ENCODE measurements at regions not wholly inside any gene's neighbourhood (a gene's known extent, or its start where the extent isn't known, plus 50 kb on each side); places are given as distances from the start of the nearest gene placed in this dataset.

GRCh38 chr1:48048980-48049379, 51.8 kb upstream of the TRABD2B start:
- H3K4me2 ChIP-seq = no peak overlapping the region
- H3K4me1 ChIP-seq (replicated peaks; ENCODE audit: insufficient read depth) = no peaks in the 10 kb centered on the region
- no peak overlapping the region for H3K4me3 ChIP-seq
- CTCF ChIA-PET = no interaction called here
- H3K27me3 ChIP-seq (ENCODE audit: insufficient read depth, low read depth) = 0 out of 2 replicates have a peak, but pooled peaks cover 4% of the 10 kb centered on the region
- TF ChIP-seq CTCF (conservative IDR thresholded peaks at IDR 0.05) (no peak), EZH2 (IDR thresholded peaks at IDR 0.05; ENCODE audit: low read depth) (no peak)
- H3K9me3 ChIP-seq (ENCODE audit: insufficient read depth, low read depth) = no peaks in the 10 kb centered on the region
- H3K27ac ChIP-seq = no peak overlapping the region
- H2AFZ ChIP-seq = no peak overlapping the region
- no peaks in the 10 kb centered on the region for H3K9me2 ChIP-seq (ENCODE audit: insufficient read depth)
- H3F3A ChIP-seq (ENCODE audit: insufficient read depth, low read depth) = no peaks in the 10 kb centered on the region
- no TSS peak for BruUV-seq (replicated peaks)
- DNase-seq = no peak
- POLR2A ChIA-PET (ENCODE audit: unreplicated experiment) = no interaction called here
- no peaks in the 10 kb centered on the region for H4K20me1 ChIP-seq (ENCODE audit: insufficient read depth)
- H3K36me3 ChIP-seq (ENCODE audit: low read depth) = no peaks in the 10 kb centered on the region
- no peaks in the 10 kb centered on the region for H3K79me2 ChIP-seq (ENCODE audit: low read depth)
- intact Hi-C loops (cut with micrococcal nuclease; ENCODE audit: unreplicated experiment) = no loop called here

- intact Hi-C loops (cut with micrococcal nuclease; ENCODE audit: unreplicated experiment) = no loop called here
- Histone ChIP-seq H3K4me2 (no peak overlapping the region), H2AFZ (no peak overlapping the region), H3K36me3 (ENCODE audit: low read depth) (no peaks in the 10 kb centered on the region), H3K4me3 (no peak overlapping the region), H4K20me1 (ENCODE audit: insufficient read depth) (no peaks in the 10 kb centered on the region), H3K9me3 (ENCODE audit: insufficient read depth, low read depth) (no peaks in the 10 kb centered on the region), H3K4me1 (replicated peaks; ENCODE audit: insufficient read depth) (no peaks in the 10 kb centered on the region), H3K27me3 (ENCODE audit: insufficient read depth, low read depth) (0 out of 2 replicates have a peak, but pooled peaks cover 4% of the 10 kb centered on the region), H3F3A (ENCODE audit: insufficient read depth, low read depth) (no peaks in the 10 kb centered on the region), H3K79me2 (ENCODE audit: low read depth) (no peaks in the 10 kb centered on the region), H3K27ac (no peak overlapping the region), H3K9me2 (ENCODE audit: insufficient read depth) (no peaks in the 10 kb centered on the region)
- POLR2A ChIA-PET (ENCODE audit: unreplicated experiment) = no interaction called here
- BruUV-seq (replicated peaks) = no TSS peak
- CTCF ChIA-PET = no interaction called here
- DNase-seq = no peak
- no peak for TF ChIP-seq EZH2 (IDR thresholded peaks at IDR 0.05; ENCODE audit: low read depth)
- TF ChIP-seq CTCF (conservative IDR thresholded peaks at IDR 0.05) = no peak
These were observed 50.9 kb upstream of the TRABD2B start for GRCh38 chr1:48048064-48048463.

GRCh38 chr1:48047116-48047515, 49.9 kb upstream of the TRABD2B start:
- ChIA-PET POLR2A (ENCODE audit: unreplicated experiment) (no interaction called here), CTCF (no interaction called here)
- Histone ChIP-seq H3K27me3 (ENCODE audit: insufficient read depth, low read depth) (0 out of 2 replicates have a peak, but pooled peaks cover 4% of the 10 kb centered on the region), H3K36me3 (ENCODE audit: low read depth) (no peaks in the 10 kb centered on the region), H3K4me3 (no peak overlapping the region), H2AFZ (no peak overlapping the region), H3K4me2 (no peak overlapping the region), H3K4me1 (replicated peaks; ENCODE audit: insufficient read depth) (no peaks in the 10 kb centered on the region), H3K9me3 (ENCODE audit: insufficient read depth, low read depth) (no peaks in the 10 kb centered on the region), H3K9me2 (ENCODE audit: insufficient read depth) (no peaks in the 10 kb centered on the region), H3K79me2 (ENCODE audit: low read depth) (no peaks in the 10 kb centered on the region), H3K27ac (no peak overlapping the region), H3F3A (ENCODE audit: insufficient read depth, low read depth) (no peaks in the 10 kb centered on the region), H4K20me1 (ENCODE audit: insufficient read depth) (no peaks in the 10 kb centered on the region)
- no TSS peak for BruUV-seq (replicated peaks)
- no peak for DNase-seq
- TF ChIP-seq EZH2 (IDR thresholded peaks at IDR 0.05; ENCODE audit: low read depth) = no peak
- no peak for TF ChIP-seq CTCF (conservative IDR thresholded peaks at IDR 0.05)
- intact Hi-C loops (cut with micrococcal nuclease; ENCODE audit: unreplicated experiment) = no loop called here
